AG10803 (cell line): ENCODE measurements at regions not wholly inside any gene's neighbourhood (a gene's known extent, or its start where the extent isn't known, plus 50 kb on each side); places are given as distances from the start of the nearest gene placed in this dataset.

Source experiments
- DNase-seq: peaks from one replicate; pipeline ENCODE4 v3.0.0; 2010; ENCODE audit warnings: low read depth
- H3K4me3 ChIP-seq: 2 replicates; pipeline ENCODE4 v1.5.1; 2011; ENCODE audit warnings: mild to moderate bottlenecking, low read length, control low read depth
- TF ChIP-seq, protein P1 (sequence below): conservative IDR thresholded peaks from 2 replicates; pipeline ENCODE4 v1.5.1; 2011; ENCODE audit warnings: mild to moderate bottlenecking, low read length, control low read depth, inconsistent platforms

DNA sequence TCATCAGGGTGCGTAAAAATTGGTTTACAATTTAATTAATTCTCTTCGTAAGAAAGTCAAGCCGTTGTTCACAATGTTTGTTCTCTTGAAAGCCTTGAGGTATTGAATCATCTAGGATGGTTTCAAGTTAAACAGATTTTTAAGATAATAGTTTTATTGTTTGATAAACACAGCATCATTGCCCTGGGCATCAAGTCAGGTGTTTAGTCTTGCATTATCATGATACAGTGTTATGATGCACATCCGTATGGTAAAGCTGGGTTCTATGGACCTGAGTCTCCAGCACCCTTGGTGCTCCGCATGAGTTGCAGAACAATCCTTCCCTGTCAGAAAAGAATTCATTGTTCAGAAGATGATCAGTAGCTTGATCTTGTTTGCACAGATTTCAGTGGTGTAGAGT lies 359.5 kb downstream of the LMO4 start:
- no peak for DNase-seq
- no peak overlapping the region for H3K4me3 ChIP-seq
- TF ChIP-seq, protein P1, sequence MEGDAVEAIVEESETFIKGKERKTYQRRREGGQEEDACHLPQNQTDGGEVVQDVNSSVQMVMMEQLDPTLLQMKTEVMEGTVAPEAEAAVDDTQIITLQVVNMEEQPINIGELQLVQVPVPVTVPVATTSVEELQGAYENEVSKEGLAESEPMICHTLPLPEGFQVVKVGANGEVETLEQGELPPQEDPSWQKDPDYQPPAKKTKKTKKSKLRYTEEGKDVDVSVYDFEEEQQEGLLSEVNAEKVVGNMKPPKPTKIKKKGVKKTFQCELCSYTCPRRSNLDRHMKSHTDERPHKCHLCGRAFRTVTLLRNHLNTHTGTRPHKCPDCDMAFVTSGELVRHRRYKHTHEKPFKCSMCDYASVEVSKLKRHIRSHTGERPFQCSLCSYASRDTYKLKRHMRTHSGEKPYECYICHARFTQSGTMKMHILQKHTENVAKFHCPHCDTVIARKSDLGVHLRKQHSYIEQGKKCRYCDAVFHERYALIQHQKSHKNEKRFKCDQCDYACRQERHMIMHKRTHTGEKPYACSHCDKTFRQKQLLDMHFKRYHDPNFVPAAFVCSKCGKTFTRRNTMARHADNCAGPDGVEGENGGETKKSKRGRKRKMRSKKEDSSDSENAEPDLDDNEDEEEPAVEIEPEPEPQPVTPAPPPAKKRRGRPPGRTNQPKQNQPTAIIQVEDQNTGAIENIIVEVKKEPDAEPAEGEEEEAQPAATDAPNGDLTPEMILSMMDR, result no peak

- no peak overlapping the region for H3K4me3 ChIP-seq
- TF ChIP-seq, protein P1, result no peak
- DNase-seq, result no peak
These were observed 360.8 kb downstream of the LMO4 start for GRCh38 chr1:87689487-87689886.

- no peak overlapping the region for H3K4me3 ChIP-seq
- no peak for DNase-seq
- TF ChIP-seq, protein P1, result no peak
These were observed 367.8 kb downstream of the LMO4 start for GRCh38 chr1:87696483-87696882.

GRCh38 chr1:87702455-87702854 lies 373.8 kb downstream of the LMO4 start:
- DNase-seq, result no peak
- TF ChIP-seq, protein P1, result no peak
- no peak overlapping the region for H3K4me3 ChIP-seq

DNA sequence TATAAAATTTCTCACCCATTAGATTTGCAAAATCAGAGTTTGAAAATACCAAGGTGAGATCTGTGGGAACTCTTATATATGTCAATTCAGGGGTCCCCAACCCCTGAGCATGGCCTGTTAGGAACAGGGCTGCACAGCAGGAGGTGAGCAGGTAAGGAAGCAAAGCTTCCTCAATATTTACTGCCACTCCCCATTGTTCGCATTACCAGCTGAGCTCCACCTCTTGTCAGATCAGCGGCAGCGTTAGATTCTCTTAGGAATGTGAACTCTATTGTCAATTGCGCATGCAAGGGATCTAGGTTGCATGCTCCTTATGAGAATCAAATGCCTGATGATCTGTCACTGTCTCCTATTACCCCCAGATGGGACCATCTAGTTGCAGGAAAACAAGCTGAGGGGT lies 376.6 kb downstream of the LMO4 start:
- H3K4me3 ChIP-seq, result no peak overlapping the region
- no peak for DNase-seq
- TF ChIP-seq, protein P1, result no peak

DNA sequence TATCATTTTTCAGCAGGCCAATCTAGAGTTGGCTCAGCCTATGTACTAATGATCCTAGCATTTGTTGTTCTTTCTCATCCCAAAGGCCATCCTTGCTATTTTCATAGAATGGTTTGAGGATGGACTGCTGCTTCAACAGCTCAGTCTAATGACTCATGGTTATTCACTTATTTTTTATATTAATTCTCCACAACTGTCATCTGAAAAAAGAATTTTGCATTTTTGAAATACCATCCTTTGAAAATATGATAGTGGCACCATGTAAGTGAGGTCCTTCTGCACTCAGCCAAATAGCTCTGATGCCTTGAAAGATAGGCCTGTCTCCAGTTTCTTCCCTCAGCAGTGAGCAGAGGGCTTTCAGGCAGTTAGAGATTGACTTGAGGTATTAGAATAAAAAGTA lies 377.5 kb downstream of the LMO4 start:
- H3K4me3 ChIP-seq, result no peak overlapping the region
- TF ChIP-seq, protein P1, result no peak
- peak; percentile 43 for DNase-seq

DNA sequence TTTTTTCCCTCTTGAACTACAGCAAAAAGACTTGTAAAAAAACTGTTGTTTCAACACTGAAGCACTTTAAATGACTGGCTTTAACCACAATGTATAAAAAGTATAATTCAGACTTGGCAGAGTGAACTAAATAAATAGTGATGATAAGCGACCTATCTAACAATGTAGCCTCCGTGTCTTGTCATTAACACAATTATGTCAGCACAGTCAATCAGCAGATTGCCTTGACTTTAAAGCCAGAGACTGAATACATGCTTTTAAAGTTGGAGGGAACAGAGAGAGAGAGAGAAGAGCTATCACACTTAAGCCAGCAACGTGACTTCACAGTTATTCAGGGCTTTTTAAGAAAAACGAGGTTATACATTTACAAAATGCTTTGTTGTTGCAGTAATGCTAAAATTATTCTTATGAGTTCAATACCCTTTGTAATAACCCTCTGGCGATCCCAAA lies 378.1 kb downstream of the LMO4 start:
- H3K4me3 ChIP-seq, result no peak overlapping the region
- TF ChIP-seq, protein P1, result no peak
- DNase-seq, result peak; percentile 3
